H1 (cell line): ENCODE measurements at regions not wholly inside any gene's neighbourhood (a gene's known extent, or its start where the extent isn't known, plus 50 kb on each side); places are given as distances from the start of the nearest gene placed in this dataset.

Source experiments
- CTCF ChIA-PET: fragments of 300-600 bp; sonication (Branson Sonifier 250); formaldehyde crosslinking; loops from one replicate; lab custom pipeline; 2021; ENCODE audit not compliant: partially characterized antibody; lab: Charles Lee
- POLR2A ChIA-PET: fragments of 300-600 bp; sonication (Branson Sonifier 250); formaldehyde crosslinking; loops from one replicate; lab custom pipeline; 2021; ENCODE audit warnings: inconsistent platforms; ENCODE audit not compliant: partially characterized antibody; lab: Charles Lee
- DNase-seq, 2 experiments: peaks; one replicate each; pipeline versions ENCODE4 v3.0.0 to v3.0.0-alpha.2; 2010 to 2022; ENCODE audit warnings: low spot score in 2 of 2, low read depth in 1 of 2, mixed read lengths in 1 of 2
- FAIRE-seq: peaks from 2 replicates; lab custom pipeline; 2011; peaks lifted over from hg19 to GRCh38; lab: Jason Lieb, UNC
- H2AFZ ChIP-seq: 2 replicates; pipeline ENCODE4 v1.8.1; 2012; ENCODE audit warnings: low read length, inconsistent platforms
- H2AK5ac ChIP-seq: 2 replicates; pipeline ENCODE4 v1.6.1; 2013; ENCODE audit warnings: low read depth, low read length
- H2BK120ac ChIP-seq: replicated peaks from 2 replicates; pipeline ENCODE3; 2013; ENCODE audit warnings: low read depth, low read length, inconsistent platforms
- H2BK12ac ChIP-seq: 2 replicates; pipeline ENCODE4 v1.6.1; 2013; ENCODE audit warnings: low read depth, low read length
- H2BK15ac ChIP-seq: 2 replicates; pipeline ENCODE4 v1.6.1; 2013; ENCODE audit warnings: low read length
- H2BK20ac ChIP-seq: 2 replicates; pipeline ENCODE4 v1.6.1; 2013; ENCODE audit warnings: low read length
- H2BK5ac ChIP-seq: 2 replicates; pipeline ENCODE4 v1.6.1; 2013; ENCODE audit warnings: low read depth, low read length
- H3K14ac ChIP-seq: 2 replicates; pipeline ENCODE4 v1.6.1; 2013; ENCODE audit warnings: inconsistent platforms; ENCODE audit not compliant: insufficient read length
- H3K18ac ChIP-seq: 2 replicates; pipeline ENCODE4 v1.6.1; 2013; ENCODE audit warnings: low read length; ENCODE audit errors: extremely low read depth
- H3K23ac ChIP-seq: 2 replicates; pipeline ENCODE4 v1.6.1; 2013; ENCODE audit warnings: inconsistent platforms; ENCODE audit not compliant: insufficient read length
- H3K23me2 ChIP-seq: 2 replicates; pipeline ENCODE4 v1.6.1; 2013; ENCODE audit warnings: low read depth, low read length
- H3K27ac ChIP-seq: 2 replicates; pipeline ENCODE4 v1.6.1; 2011; ENCODE audit warnings: low read depth, low read length, inconsistent platforms
- H3K27me3 ChIP-seq, 4 experiments: replicated peaks in 1 of 4; 1 replicate in 1 of 4; 2 replicates in 3 of 4; pipeline versions ENCODE4 v1.6.1 to v1.8.1; 2011 to 2013; ENCODE audit warnings: low read length in 3 of 4, mild to moderate bottlenecking in 3 of 4, inconsistent platforms in 2 of 4, mixed read lengths in 2 of 4, moderate library complexity in 1 of 4; ENCODE audit not compliant: control insufficient read depth in 3 of 4, insufficient read depth in 3 of 4; ENCODE audit errors: extremely low read depth in 1 of 4
- H3K36me3 ChIP-seq, 4 experiments: 2 replicates each; pipeline versions ENCODE4 v1.6.1 to v1.8.1; 2011 to 2013; ENCODE audit warnings: mild to moderate bottlenecking in 4 of 4, low read length in 3 of 4, moderate library complexity in 2 of 4, control low read depth in 1 of 4, inconsistent platforms in 1 of 4; ENCODE audit not compliant: insufficient read depth in 4 of 4, control insufficient read depth in 2 of 4
- H3K4ac ChIP-seq: replicated peaks from 2 replicates; pipeline ENCODE3; 2013; ENCODE audit warnings: low read length, low read depth, mixed read lengths, inconsistent platforms; ENCODE audit not compliant: insufficient read length
- H3K4me1 ChIP-seq, 4 experiments: replicated peaks in 1 of 4; 1 replicate in 1 of 4; 2 replicates in 3 of 4; pipeline versions ENCODE4 v1.6.1 to v1.8.1; 2011 to 2013; ENCODE audit warnings: low read length in 3 of 4, inconsistent platforms in 2 of 4, mixed read lengths in 1 of 4; ENCODE audit not compliant: insufficient read depth in 4 of 4, control insufficient read depth in 3 of 4
- H3K4me2 ChIP-seq, 2 experiments: 2 replicates each; pipeline versions ENCODE4 v1.6.1 to v1.8.1; 2011 to 2013; ENCODE audit warnings: low read depth in 2 of 2, low read length in 2 of 2, control low read depth in 1 of 2, inconsistent platforms in 1 of 2, mild to moderate bottlenecking in 1 of 2; ENCODE audit not compliant: insufficient read depth in 1 of 2
- H3K4me3 ChIP-seq, 4 experiments: fragments of 200-600, 300-600 bp in 1 of 4; sonication (generic), shearing (Covaris generic), sonication (Bioruptor Twin) in 1 of 4; 2 replicates each; pipeline versions ENCODE4 v1.5.1 to v1.8.1; 2011 to 2016; ENCODE audit warnings: low read length in 4 of 4, low read depth in 3 of 4, control low read depth in 2 of 4, inconsistent platforms in 2 of 4, mild to moderate bottlenecking in 2 of 4, mixed read lengths in 1 of 4, moderate library complexity in 1 of 4; ENCODE audit not compliant: insufficient read depth in 2 of 4; ENCODE audit errors: extremely low read depth in 1 of 4
- H3K56ac ChIP-seq: replicated peaks from 2 replicates; pipeline ENCODE3; 2013; ENCODE audit warnings: low read depth, mild to moderate bottlenecking, mixed read lengths, low read length, inconsistent platforms; ENCODE audit not compliant: insufficient read length
- H3K79me1 ChIP-seq: 2 replicates; pipeline ENCODE4 v1.6.1; 2013; ENCODE audit warnings: low read depth, low read length, control low read depth
- H3K79me2 ChIP-seq, 2 experiments: 2 replicates each; pipeline versions ENCODE4 v1.6.1 to v1.8.1; 2012 to 2013; ENCODE audit warnings: low read length in 2 of 2, mild to moderate bottlenecking in 2 of 2, inconsistent platforms in 1 of 2; ENCODE audit not compliant: insufficient read depth in 2 of 2, control insufficient read depth in 1 of 2
- H3K9ac ChIP-seq, 4 experiments: replicated peaks in 1 of 4; 1 replicate in 1 of 4; 2 replicates in 3 of 4; pipeline versions ENCODE4 v1.6.1 to v1.8.1; 2011 to 2013; ENCODE audit warnings: low read depth in 3 of 4, low read length in 3 of 4, control low read depth in 2 of 4, mild to moderate bottlenecking in 2 of 4, moderate library complexity in 2 of 4, inconsistent platforms in 1 of 4; ENCODE audit errors: extremely low read depth in 1 of 4
- H3K9me3 ChIP-seq, 2 experiments: 2 replicates each; pipeline versions ENCODE4 v1.6.1 to v1.8.1; 2012 to 2013; ENCODE audit warnings: mild to moderate bottlenecking in 2 of 2, moderate library complexity in 2 of 2, control low read depth in 1 of 2, inconsistent platforms in 1 of 2, low read depth in 1 of 2, low read length in 1 of 2, mixed read lengths in 1 of 2; ENCODE audit not compliant: insufficient read depth in 2 of 2
- H4K20me1 ChIP-seq, 2 experiments: replicated peaks in 1 of 2; 2 replicates each; pipeline versions ENCODE3 to v1.8.1; 2011 to 2013; ENCODE audit warnings: inconsistent platforms in 2 of 2, low read length in 2 of 2, mild to moderate bottlenecking in 1 of 2; ENCODE audit not compliant: insufficient read depth in 2 of 2, control insufficient read depth in 1 of 2
- H4K5ac ChIP-seq: 2 replicates; pipeline ENCODE4 v1.6.1; 2013; ENCODE audit warnings: low read length, low read depth, mixed read lengths, inconsistent platforms; ENCODE audit not compliant: insufficient read length
- H4K8ac ChIP-seq: 2 replicates; pipeline ENCODE4 v1.8.0; 2013; ENCODE audit warnings: mild to moderate bottlenecking, moderate library complexity, low read length, inconsistent platforms; ENCODE audit not compliant: insufficient read depth; ENCODE audit errors: extremely low read depth
- H4K91ac ChIP-seq: replicated peaks from 2 replicates; pipeline ENCODE3; 2013; ENCODE audit warnings: low read length, mixed read lengths, inconsistent platforms; ENCODE audit not compliant: insufficient read length
- BCL11A ChIP-seq, 2 experiments: IDR thresholded peaks; one replicate each; pipeline ENCODE4 v1.6.1; 2011; ENCODE audit warnings: low read depth in 2 of 2, low read length in 2 of 2, mild to moderate bottlenecking in 2 of 2
- CEBPB ChIP-seq: IDR thresholded peaks from 2 replicates; pipeline ENCODE4 v1.6.1; 2012; ENCODE audit warnings: low read depth, low read length
- GTF2F1 ChIP-seq: IDR thresholded peaks from 2 replicates; pipeline ENCODE4 v1.6.1; 2012; ENCODE audit warnings: low read depth, low read length, improper control_type of control experiment, borderline replicate concordance
- HDAC2 ChIP-seq, 2 experiments: fragments of 300-600 bp in 1 of 2; sonication (generic) in 1 of 2; IDR thresholded peaks; 2 replicates each; pipeline ENCODE4 v1.6.1; 2011 to 2012; ENCODE audit warnings: low read depth in 2 of 2, low read length in 2 of 2, mild to moderate bottlenecking in 2 of 2, moderate library complexity in 2 of 2, borderline replicate concordance in 1 of 2, inconsistent platforms in 1 of 2
- JUND ChIP-seq: IDR thresholded peaks from 2 replicates; pipeline ENCODE4 v1.6.1; 2011; ENCODE audit warnings: mild to moderate bottlenecking, improper control_type of control experiment, low read length
- WGBS, 2 experiments: shearing (Covaris generic) in 1 of 2; methylation state at CpG; one replicate each; pipeline versions ENCODE4 v1.1.6 to v1.1.7; 2013 to 2015; ENCODE audit warnings: low lambda C conversion rate in 2 of 2, mixed read lengths in 2 of 2, inconsistent platforms in 1 of 2, low coverage in 1 of 2, missing lambda C conversion rate in 1 of 2; ENCODE audit not compliant: insufficient replicate concordance in 2 of 2, insufficient coverage in 1 of 2, insufficient read length in 1 of 2; ENCODE audit errors: extremely low coverage in 1 of 2, missing lambda C conversion rate in 1 of 2; 5-methylcytosine and 5-hydroxymethylcytosine counted together

GRCh38 chr1:38628241-38628640 lies 231.3 kb downstream of the RRAGC start:
- H4K5ac ChIP-seq: no peak overlapping the region
- CTCF ChIA-PET: interaction anchor here (1.0 to 1.2 kb wide), 2 partner anchors 12 to 207 kb away, joined by 3 to 4 read pairs; no protein-coding TSS in a partner anchor
- DNase-seq (no peak), FAIRE-seq (no peak)
- no peak overlapping the region for H3K56ac ChIP-seq
- H3K14ac ChIP-seq: no peak overlapping the region
- H3K4me2 ChIP-seq: no peak overlapping the region
- no peak overlapping the region for H3K27ac ChIP-seq
- no peak overlapping the region for H4K91ac ChIP-seq
- no peak overlapping the region for H3K4me3 ChIP-seq
- no peak overlapping the region for H4K8ac ChIP-seq
- no peaks in the 10 kb centered on the region for H3K79me2 ChIP-seq
- H3K9ac ChIP-seq: no peak overlapping the region
- no peaks in the 10 kb centered on the region for H3K27me3 ChIP-seq
- no peaks in the 10 kb centered on the region for H4K20me1 ChIP-seq
- H2BK12ac ChIP-seq: no peak overlapping the region
- POLR2A ChIA-PET: no interaction called here
- no peak overlapping the region for H2BK15ac ChIP-seq
- no peak overlapping the region for H2BK5ac ChIP-seq
- no peaks in the 10 kb centered on the region for H3K36me3 ChIP-seq
- H3K4ac ChIP-seq: no peak overlapping the region
- H2BK120ac ChIP-seq: no peak overlapping the region
- no peak overlapping the region for H2AK5ac ChIP-seq
- no peak overlapping the region for H3K18ac ChIP-seq
- 96% methylated on average over 1 of the region's 1 CpG; no CpG with 5 or more reads in 1 of the 2 experiments for WGBS, 2 experiments
- H3K79me1 ChIP-seq: no peaks in the 10 kb centered on the region
- H2BK20ac ChIP-seq: no peak overlapping the region
- no peaks in the 10 kb centered on the region; a peak in 1 of 7 replicates for H3K4me1 ChIP-seq
- no peaks in the 10 kb centered on the region for H3K9me3 ChIP-seq
- no peaks in the 10 kb centered on the region for H3K23me2 ChIP-seq
- no peak overlapping the region for H2AFZ ChIP-seq
- H3K23ac ChIP-seq: no peak overlapping the region
- TF ChIP-seq CEBPB: no peak
- TF ChIP-seq GTF2F1: no peak
- TF ChIP-seq JUND: no peak
- no peak for TF ChIP-seq BCL11A (IDR thresholded peaks at IDR 0.05; ENCODE audit: low read depth in 2 of 2, low read length in 2 of 2)
- TF ChIP-seq HDAC2 (IDR thresholded peaks at IDR 0.05; ENCODE audit: borderline replicate concordance in 1 of 2, low read depth in 2 of 2, low read length in 2 of 2): no peak
